ENCODE measurements at regions not wholly inside any gene's neighbourhood (a gene's known extent, or its start where the extent isn't known, plus 50 kb on each side); places are given as distances from the start of the nearest gene placed in this dataset.

DNA sequence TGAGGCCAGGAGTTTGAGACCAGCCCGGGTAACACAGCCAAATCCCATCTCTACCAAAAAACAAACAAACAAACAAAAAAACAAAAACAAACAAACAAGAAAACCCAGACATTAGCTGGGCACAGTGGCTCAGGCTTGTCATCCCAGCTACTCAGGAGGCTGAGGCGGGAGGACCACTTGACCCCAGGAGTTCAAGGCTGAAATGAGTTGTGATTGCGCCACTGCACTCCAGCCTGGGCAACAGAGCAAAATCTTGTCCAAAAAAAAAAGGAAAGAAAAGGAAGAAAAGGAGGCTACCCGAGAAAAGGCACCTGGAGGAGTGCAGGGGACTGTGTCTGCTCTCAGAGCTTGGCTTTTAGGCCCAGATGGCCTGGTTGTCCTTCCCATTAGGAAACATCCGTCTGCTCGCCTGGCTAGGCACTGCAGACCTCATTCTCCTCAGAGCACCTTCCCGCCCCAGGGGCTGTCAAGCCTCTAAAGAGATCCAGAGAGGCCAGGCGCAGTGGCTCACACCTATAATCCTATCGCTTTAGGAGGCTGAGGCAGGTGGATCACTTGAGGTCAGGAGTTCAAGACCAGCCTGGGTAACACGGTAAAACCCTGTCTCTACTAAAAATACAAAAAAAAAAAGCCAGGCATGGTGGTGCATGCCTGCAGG is 185.3 kb upstream of the IER5L start:
- Mint-ChIP-seq H3K27me3 (ENCODE audit: low read depth) (no peaks in the 10 kb centered on the region), H3K4me3 (no peak overlapping the region), H3K36me3 (ENCODE audit: low read depth) (no peaks in the 10 kb centered on the region), H3K27ac (ENCODE audit: unreplicated experiment) (no peak overlapping the region), H3K4me1 (peaks cover 16% of the 10 kb centered on the region), H3K9me3 (no peaks in the 10 kb centered on the region)
- DNase-seq (ENCODE audit: low read depth, low spot score): no peak
- TF ChIP-seq, protein P1, sequence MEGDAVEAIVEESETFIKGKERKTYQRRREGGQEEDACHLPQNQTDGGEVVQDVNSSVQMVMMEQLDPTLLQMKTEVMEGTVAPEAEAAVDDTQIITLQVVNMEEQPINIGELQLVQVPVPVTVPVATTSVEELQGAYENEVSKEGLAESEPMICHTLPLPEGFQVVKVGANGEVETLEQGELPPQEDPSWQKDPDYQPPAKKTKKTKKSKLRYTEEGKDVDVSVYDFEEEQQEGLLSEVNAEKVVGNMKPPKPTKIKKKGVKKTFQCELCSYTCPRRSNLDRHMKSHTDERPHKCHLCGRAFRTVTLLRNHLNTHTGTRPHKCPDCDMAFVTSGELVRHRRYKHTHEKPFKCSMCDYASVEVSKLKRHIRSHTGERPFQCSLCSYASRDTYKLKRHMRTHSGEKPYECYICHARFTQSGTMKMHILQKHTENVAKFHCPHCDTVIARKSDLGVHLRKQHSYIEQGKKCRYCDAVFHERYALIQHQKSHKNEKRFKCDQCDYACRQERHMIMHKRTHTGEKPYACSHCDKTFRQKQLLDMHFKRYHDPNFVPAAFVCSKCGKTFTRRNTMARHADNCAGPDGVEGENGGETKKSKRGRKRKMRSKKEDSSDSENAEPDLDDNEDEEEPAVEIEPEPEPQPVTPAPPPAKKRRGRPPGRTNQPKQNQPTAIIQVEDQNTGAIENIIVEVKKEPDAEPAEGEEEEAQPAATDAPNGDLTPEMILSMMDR (conservative IDR thresholded peaks at IDR 0.05): no peak

DNA sequence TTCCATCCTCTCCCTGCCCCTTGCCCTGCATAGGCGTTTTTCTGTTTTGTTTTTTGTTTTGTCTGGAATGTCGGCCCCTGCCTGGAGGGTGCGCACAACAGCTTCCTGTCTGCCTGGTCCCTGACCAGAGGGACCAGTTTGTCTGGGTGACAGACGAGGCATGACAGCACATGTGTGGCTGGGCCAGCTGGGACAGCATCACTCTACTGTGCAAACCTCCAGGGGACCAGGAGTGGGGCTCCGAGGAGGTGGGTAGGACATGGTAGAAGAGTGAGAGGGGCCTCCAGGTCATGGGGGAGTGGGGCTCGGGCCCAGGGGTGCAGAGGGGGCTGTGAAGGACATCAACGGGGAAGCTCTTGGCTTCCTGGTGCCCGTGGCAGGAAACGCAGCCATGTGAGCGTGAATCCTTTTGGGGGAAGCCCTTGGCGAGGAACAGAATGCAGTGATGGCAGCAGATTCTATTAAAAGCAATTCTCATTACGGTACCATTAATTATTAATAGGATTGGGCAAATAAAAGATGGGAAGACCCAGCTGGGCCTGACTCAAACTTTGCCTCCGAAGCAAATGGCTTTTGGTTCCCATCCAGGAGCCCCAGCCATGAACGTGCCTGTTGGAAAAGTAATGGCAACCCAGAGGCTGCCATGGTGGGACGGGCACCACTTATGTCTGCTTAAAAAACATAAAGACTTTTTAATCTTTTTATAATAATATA is 184.4 kb upstream of the IER5L start:
- Mint-ChIP-seq H3K4me3 (no peak overlapping the region), H3K4me1 (peaks cover 16% of the 10 kb centered on the region), H3K9me3 (no peaks in the 10 kb centered on the region), H3K27me3 (ENCODE audit: low read depth) (no peaks in the 10 kb centered on the region), H3K36me3 (ENCODE audit: low read depth) (no peaks in the 10 kb centered on the region), H3K27ac (ENCODE audit: unreplicated experiment) (no peak overlapping the region)
- no peak for DNase-seq (ENCODE audit: low read depth, low spot score)
- TF ChIP-seq, protein P1 (conservative IDR thresholded peaks at IDR 0.05): peak; percentile 32

DNA sequence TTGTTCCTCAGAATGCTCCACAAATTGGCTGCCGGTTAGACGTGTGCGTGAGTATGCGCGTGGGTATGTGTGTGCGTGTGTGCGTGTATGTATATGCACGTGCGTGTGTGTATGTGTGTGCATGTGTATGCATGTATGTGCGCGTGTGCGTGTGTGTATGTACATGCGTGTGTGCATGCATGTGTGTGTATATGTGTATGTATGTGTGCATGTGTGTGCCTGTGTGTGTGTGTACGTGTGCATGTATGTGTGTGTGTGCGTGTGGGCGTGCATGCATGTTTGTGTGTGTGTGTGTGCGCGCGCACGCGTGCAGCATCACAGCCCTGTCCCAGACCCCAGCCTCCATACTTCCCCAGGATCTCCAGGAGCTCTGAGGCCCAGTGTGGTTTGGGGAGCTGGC is 183.1 kb upstream of the IER5L start:
- Mint-ChIP-seq H3K27me3 (ENCODE audit: low read depth) (no peaks in the 10 kb centered on the region), H3K27ac (ENCODE audit: unreplicated experiment) (peak overlapping the region; percentile 62), H3K4me1 (peaks cover 16% of the 10 kb centered on the region), H3K9me3 (no peaks in the 10 kb centered on the region), H3K36me3 (ENCODE audit: low read depth) (no peaks in the 10 kb centered on the region), H3K4me3 (no peak overlapping the region)
- no peak for DNase-seq (ENCODE audit: low read depth, low spot score)
- TF ChIP-seq, protein P1 (conservative IDR thresholded peaks at IDR 0.05): no peak

DNA sequence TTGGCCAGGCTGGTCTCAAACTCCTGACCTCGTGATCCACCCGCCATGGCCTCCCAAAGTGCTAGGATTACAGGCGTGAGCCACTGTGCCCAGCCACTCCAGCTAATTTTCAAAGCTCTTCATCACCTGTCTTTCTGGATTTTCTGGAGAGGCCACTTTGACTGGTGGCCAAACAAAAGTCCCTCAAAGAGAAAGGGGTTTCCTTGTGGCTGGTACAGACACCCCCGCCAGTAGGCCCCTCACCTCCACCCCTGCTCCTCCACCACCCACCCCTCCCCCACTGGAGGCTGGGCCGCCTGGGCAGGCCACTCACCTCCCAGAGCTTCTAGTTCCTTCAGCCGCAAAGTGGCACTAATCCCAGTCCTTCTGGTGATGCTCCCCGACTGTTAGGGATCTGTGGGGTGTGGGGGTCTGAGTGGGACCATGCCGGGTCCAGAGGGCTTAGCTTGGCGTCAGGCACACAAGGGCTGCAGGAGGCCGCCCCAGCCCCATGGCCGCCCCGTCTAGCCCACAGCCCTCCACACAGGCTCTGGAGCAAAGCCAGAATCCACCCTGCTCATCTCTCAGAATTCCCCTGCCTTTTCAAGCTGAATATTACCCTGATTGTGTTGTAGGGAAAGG is 182.0 kb upstream of the IER5L start:
- no peak overlapping the region for H3K27ac Mint-ChIP-seq (ENCODE audit: unreplicated experiment)
- H3K27me3 Mint-ChIP-seq (ENCODE audit: low read depth): no peaks in the 10 kb centered on the region
- TF ChIP-seq, protein P1 (conservative IDR thresholded peaks at IDR 0.05): no peak
- no peak for DNase-seq (ENCODE audit: low read depth, low spot score)
- H3K4me1 Mint-ChIP-seq: peaks cover 14% of the 10 kb centered on the region
- peaks cover 4% of the 10 kb centered on the region for H3K9me3 Mint-ChIP-seq
- H3K36me3 Mint-ChIP-seq (ENCODE audit: low read depth): no peaks in the 10 kb centered on the region
- H3K4me3 Mint-ChIP-seq: no peak overlapping the region

DNA sequence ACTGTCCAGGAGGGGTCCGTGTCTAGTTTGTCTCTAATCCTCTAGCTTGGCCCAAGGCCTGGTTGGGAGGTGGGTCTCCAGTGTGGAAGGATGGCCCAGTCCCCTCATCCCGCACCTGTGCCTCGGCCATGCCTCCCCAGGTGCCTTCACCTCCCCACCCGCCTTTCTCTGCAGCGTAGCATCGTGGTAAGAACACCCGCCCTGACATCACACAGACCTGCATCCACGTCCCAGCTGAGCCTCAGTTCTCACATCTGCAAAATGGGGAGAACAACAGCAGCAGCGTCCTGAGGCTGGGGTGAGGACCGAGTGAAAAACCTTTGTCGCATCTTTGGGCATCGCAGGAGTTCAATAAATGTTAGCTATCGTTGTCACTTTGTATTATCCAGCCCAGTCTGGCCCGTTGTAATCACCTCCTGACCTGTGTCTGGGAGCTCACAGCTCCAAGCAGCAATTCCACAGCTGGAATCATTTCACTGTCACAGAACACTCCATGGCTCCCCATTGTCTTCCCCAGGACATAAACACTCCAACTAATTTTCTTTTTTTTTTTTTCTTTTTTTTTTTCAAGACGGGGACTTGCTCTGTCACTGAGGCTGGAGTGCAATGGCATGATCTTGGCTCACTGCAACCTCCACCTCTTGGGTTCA is 181.2 kb upstream of the IER5L start:
- Mint-ChIP-seq H3K27ac (ENCODE audit: unreplicated experiment) (peak overlapping the region; percentile 89), H3K9me3 (peaks cover 4% of the 10 kb centered on the region), H3K36me3 (ENCODE audit: low read depth) (no peaks in the 10 kb centered on the region), H3K4me3 (no peak overlapping the region), H3K4me1 (peaks cover 12% of the 10 kb centered on the region), H3K27me3 (ENCODE audit: low read depth) (no peaks in the 10 kb centered on the region)
- TF ChIP-seq, protein P1 (conservative IDR thresholded peaks at IDR 0.05): no peak
- DNase-seq (ENCODE audit: low read depth, low spot score): no peak
